ENCODE measurements at regions not wholly inside any gene's neighbourhood (a gene's known extent, or its start where the extent isn't known, plus 50 kb on each side); places are given as distances from the start of the nearest gene placed in this dataset.
"Not testable (repeated sequence)": the region's sequence is repeated elsewhere in the genome, so short reads cannot be mapped to it uniquely, and the experiment has no call there.

GRCh38 chr18:42510540-42510939 lies 555.5 kb downstream of the PIK3C3 start:
- Histone ChIP-seq H3K36me3 (no peaks in the 10 kb centered on the region), H3K27me3 (replicated peaks; ENCODE audit: insufficient read depth) (no peaks in the 10 kb centered on the region), H3K4me3 (no peak overlapping the region), H3K27ac (no peak overlapping the region), H3K4me1 (replicated peaks) (no peaks in the 10 kb centered on the region), H3K9me3 (no peaks in the 10 kb centered on the region)
- TF ChIP-seq POLR2AphosphoS5 (IDR thresholded peaks at IDR 0.05): no peak
- no peak for TF ChIP-seq CTCF (IDR thresholded peaks at IDR 0.05)
- TF ChIP-seq POLR2A (IDR thresholded peaks at IDR 0.05): no peak
- DNase-seq (ENCODE audit: low spot score): no peak
- intact Hi-C loops (cut with DNase I): no loop called here

GRCh38 chr18:42513441-42513840 lies 558.4 kb downstream of the PIK3C3 start:
- Histone ChIP-seq H3K27ac (no peak overlapping the region), H3K4me1 (replicated peaks) (no peaks in the 10 kb centered on the region), H3K4me3 (no peak overlapping the region), H3K27me3 (replicated peaks; ENCODE audit: insufficient read depth) (no peaks in the 10 kb centered on the region), H3K9me3 (no peaks in the 10 kb centered on the region), H3K36me3 (no peaks in the 10 kb centered on the region)
- TF ChIP-seq POLR2A (IDR thresholded peaks at IDR 0.05) (no peak), CTCF (IDR thresholded peaks at IDR 0.05) (no peak), POLR2AphosphoS5 (IDR thresholded peaks at IDR 0.05) (no peak)
- no peak for DNase-seq (ENCODE audit: low spot score)
- WGBS: 74% methylated on average over 1 of the region's 1 CpG
- intact Hi-C loops (cut with DNase I): no loop called here

GRCh38 chr18:42514512-42514911 lies 559.5 kb downstream of the PIK3C3 start:
- Histone ChIP-seq H3K4me1 (replicated peaks) (no peaks in the 10 kb centered on the region), H3K36me3 (no peaks in the 10 kb centered on the region), H3K4me3 (no peak overlapping the region), H3K27ac (no peak overlapping the region), H3K27me3 (replicated peaks; ENCODE audit: insufficient read depth) (no peaks in the 10 kb centered on the region), H3K9me3 (no peaks in the 10 kb centered on the region)
- 90% methylated on average over 3 of the region's 3 CpGs for WGBS
- intact Hi-C loops (cut with DNase I): no loop called here
- no peak for TF ChIP-seq POLR2AphosphoS5 (IDR thresholded peaks at IDR 0.05)
- no peak for TF ChIP-seq POLR2A (IDR thresholded peaks at IDR 0.05)
- TF ChIP-seq CTCF (IDR thresholded peaks at IDR 0.05): no peak
- DNase-seq (ENCODE audit: low spot score): no peak

GRCh38 chr18:42517896-42518295 lies 562.9 kb downstream of the PIK3C3 start:
- no peak for TF ChIP-seq CTCF (IDR thresholded peaks at IDR 0.05)
- no peak for TF ChIP-seq POLR2A (IDR thresholded peaks at IDR 0.05)
- no peaks in the 10 kb centered on the region for H3K27me3 ChIP-seq (replicated peaks; ENCODE audit: insufficient read depth)
- no peaks in the 10 kb centered on the region for H3K36me3 ChIP-seq
- H3K4me1 ChIP-seq (replicated peaks): no peaks in the 10 kb centered on the region
- no peak overlapping the region for H3K27ac ChIP-seq
- intact Hi-C loops (cut with DNase I): no loop called here
- no peak overlapping the region for H3K4me3 ChIP-seq
- H3K9me3 ChIP-seq: no peaks in the 10 kb centered on the region
- DNase-seq (ENCODE audit: low spot score): no peak

- DNase-seq (ENCODE audit: low spot score); H3K36me3 ChIP-seq; H3K4me3 ChIP-seq; intact Hi-C loops (cut with DNase I); H3K27me3 ChIP-seq (replicated peaks; ENCODE audit: insufficient read depth); H3K4me1 ChIP-seq (replicated peaks); H3K27ac ChIP-seq; H3K9me3 ChIP-seq: not testable (repeated sequence)
- WGBS: 86% methylated on average over 2 of the region's 2 CpGs
These were observed 563.3 kb downstream of the PIK3C3 start for GRCh38 chr18:42518331-42518730.

- Histone ChIP-seq H3K27ac (no peak overlapping the region), H3K36me3 (no peaks in the 10 kb centered on the region), H3K9me3 (no peaks in the 10 kb centered on the region), H3K4me3 (no peak overlapping the region), H3K27me3 (replicated peaks; ENCODE audit: insufficient read depth) (no peaks in the 10 kb centered on the region), H3K4me1 (replicated peaks) (no peaks in the 10 kb centered on the region)
- intact Hi-C loops (cut with DNase I): no loop called here
- WGBS: 81% methylated on average over 2 of the region's 2 CpGs
- no peak for TF ChIP-seq POLR2AphosphoS5 (IDR thresholded peaks at IDR 0.05)
- TF ChIP-seq POLR2A (IDR thresholded peaks at IDR 0.05): no peak
- no peak for TF ChIP-seq CTCF (IDR thresholded peaks at IDR 0.05)
- no peak for DNase-seq (ENCODE audit: low spot score)
These were observed 565.1 kb downstream of the PIK3C3 start for GRCh38 chr18:42520138-42520537.
